OCI-LY7 (cell line): ENCODE measurements at regions not wholly inside any gene's neighbourhood (a gene's known extent, or its start where the extent isn't known, plus 50 kb on each side); places are given as distances from the start of the nearest gene placed in this dataset.

ENCODE experiments used
- BruUV-seq: library from RNA; stranded (reverse); fragments of 400-500 nt; replicated peaks from 2 replicates; lab custom pipeline; 2021; lab: Mats Ljungman, UMichigan
- CTCF ChIA-PET: fragments of 300-600 bp; sonication (Branson Sonifier 250); formaldehyde crosslinking; loops from one replicate; lab custom pipeline; 2022; ENCODE audit warnings: antibody characterized with exemption; ENCODE audit not compliant: unreplicated experiment; lab: Charles Lee
- POLR2A ChIA-PET: fragments of 300-600 bp; sonication (Branson Sonifier 250); formaldehyde crosslinking; loops from one replicate; lab custom pipeline; 2022; ENCODE audit warnings: antibody characterized with exemption; lab: Charles Lee
- DNase-seq: peaks from one replicate; pipeline ENCODE4 v3.0.0-alpha.2; 2015; ENCODE audit warnings: low spot score
- H2AFZ ChIP-seq: fragments of 200-600 bp; sonication (generic), shearing (Covaris generic); 2 replicates; pipeline ENCODE4 v1.6.1; 2014; ENCODE audit warnings: mild to moderate bottlenecking, antibody characterized with exemption, low read length, moderate library complexity
- H3K27ac ChIP-seq: fragments of 200-600 bp; sonication (generic); 2 replicates; pipeline ENCODE4 v1.5.1; 2014; ENCODE audit warnings: mixed run types, low read depth, mild to moderate bottlenecking, moderate library complexity, low read length, inconsistent platforms; ENCODE audit not compliant: poor library complexity, severe bottlenecking
- H3K36me3 ChIP-seq: fragments of 200-600 bp; sonication (generic); 2 replicates; pipeline ENCODE4 v1.6.1; 2014; ENCODE audit warnings: mild to moderate bottlenecking, antibody characterized with exemption, low read length, moderate library complexity, mixed read lengths; ENCODE audit not compliant: insufficient read depth
- H3K4me1 ChIP-seq: fragments of 200-600 bp; sonication (generic); 2 replicates; pipeline ENCODE4 v1.5.1; 2014; ENCODE audit warnings: mild to moderate bottlenecking, low read length; ENCODE audit not compliant: insufficient read depth, poor library complexity, severe bottlenecking
- H3K4me2 ChIP-seq: fragments of 200-600 bp; sonication (generic); 2 replicates; pipeline ENCODE4 v1.6.1; 2014; ENCODE audit warnings: mild to moderate bottlenecking, low read length
- H3K4me3 ChIP-seq: fragments of 200-600 bp; sonication (generic); 2 replicates; pipeline ENCODE4 v1.5.1; 2014; ENCODE audit warnings: mild to moderate bottlenecking, low read depth, low read length; ENCODE audit not compliant: poor library complexity, severe bottlenecking
- H3K79me2 ChIP-seq: fragments of 200-600 bp; sonication (generic); 2 replicates; pipeline ENCODE4 v1.6.1; 2016; ENCODE audit warnings: low read depth, mild to moderate bottlenecking, low read length, moderate library complexity, mixed read lengths; ENCODE audit not compliant: insufficient read depth
- H3K9me2 ChIP-seq: fragments of 200-600 bp; sonication (generic); 2 replicates; pipeline ENCODE4 v1.6.1; 2016; ENCODE audit warnings: mild to moderate bottlenecking, low read length, mixed read lengths; ENCODE audit not compliant: insufficient read depth
- H3K9me3 ChIP-seq: fragments of 200-600 bp; sonication (generic); 2 replicates; pipeline ENCODE4 v1.6.1; 2014; ENCODE audit warnings: mild to moderate bottlenecking, mixed run types, low read length, mixed read lengths
- H4K20me1 ChIP-seq: fragments of 200-600 bp; sonication (generic); 2 replicates; pipeline ENCODE4 v1.6.1; 2014; ENCODE audit warnings: mild to moderate bottlenecking, antibody characterized with exemption, low read length, moderate library complexity, mixed read lengths; ENCODE audit not compliant: insufficient read depth
- CTCF ChIP-seq: fragments of 200-600 bp; sonication (generic); conservative IDR thresholded peaks from 2 replicates; pipeline ENCODE4 v1.5.1; 2014; ENCODE audit warnings: mild to moderate bottlenecking, antibody characterized with exemption, low read length, moderate library complexity, mixed read lengths
- EZH2phosphoT487 ChIP-seq: fragments of 200-600 bp; sonication (generic); IDR thresholded peaks from 2 replicates; pipeline ENCODE4 v1.6.1; 2018; ENCODE audit warnings: low read depth, borderline replicate concordance, mild to moderate bottlenecking, mixed run types, antibody characterized with exemption, low read length, moderate library complexity, mixed read lengths
- intact Hi-C: fragments of 100-400 bp; cut with micrococcal nuclease; formaldehyde crosslinking; loops from one replicate; pipeline ENCODE4 v1.10.0; 2022; ENCODE audit not compliant: unreplicated experiment

DNA sequence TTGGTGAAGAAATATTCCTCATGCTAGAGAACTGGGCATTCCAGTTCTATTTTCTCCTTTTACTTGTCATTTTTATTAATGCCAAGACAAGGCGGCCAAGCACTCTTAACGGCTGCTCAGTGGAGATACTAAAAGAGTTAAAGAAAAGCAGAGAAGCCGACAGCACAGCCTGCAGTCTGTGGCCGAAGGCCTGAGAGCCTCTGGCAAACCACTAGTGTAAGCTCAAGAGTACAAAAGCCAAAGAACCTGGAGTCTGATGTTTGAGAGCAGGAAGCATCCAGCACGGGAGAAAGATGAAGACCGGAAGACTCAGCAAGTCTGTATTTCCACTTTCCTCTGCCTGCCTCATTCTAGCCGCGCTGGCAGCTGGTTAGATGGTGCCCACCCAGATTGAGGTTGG, 167.1 kb upstream of the FUT9 start:
- no TSS peak for BruUV-seq

GRCh38 chr6:95856876-95857364, 158.9 kb upstream of the FUT9 start:
- no peak for DNase-seq
- H3K36me3 ChIP-seq: no peaks in the 10 kb centered on the region
- TF ChIP-seq CTCF: no peak
- TF ChIP-seq EZH2phosphoT487: no peak
- no peak overlapping the region for H3K4me3 ChIP-seq
- H3K27ac ChIP-seq: no peak overlapping the region
- ChIA-PET CTCF (no interaction called here), POLR2A (interaction anchor here (0.8 kb wide), 1 partner anchor 9 kb away, joined by 3 read pairs; no protein-coding TSS in a partner anchor)
- H2AFZ ChIP-seq: no peak overlapping the region
- no peaks in the 10 kb centered on the region for H3K9me3 ChIP-seq
- no peaks in the 10 kb centered on the region for H3K79me2 ChIP-seq
- BruUV-seq: no TSS peak
- H4K20me1 ChIP-seq: no peaks in the 10 kb centered on the region
- no peaks in the 10 kb centered on the region for H3K9me2 ChIP-seq
- H3K4me2 ChIP-seq: no peak overlapping the region
- no peaks in the 10 kb centered on the region for H3K4me1 ChIP-seq
- intact Hi-C loops: no loop called here

More for the DNA sequence above, 167.1 kb upstream of the FUT9 start:
- no peaks in the 10 kb centered on the region for H4K20me1 ChIP-seq
- intact Hi-C loops: no loop called here
- TF ChIP-seq EZH2phosphoT487 (no peak), CTCF (no peak)
- no peaks in the 10 kb centered on the region for H3K9me3 ChIP-seq
- no peaks in the 10 kb centered on the region for H3K36me3 ChIP-seq
- no peaks in the 10 kb centered on the region for H3K9me2 ChIP-seq
- H3K4me2 ChIP-seq: no peak overlapping the region
- H3K4me3 ChIP-seq: no peak overlapping the region
- H3K79me2 ChIP-seq: no peaks in the 10 kb centered on the region
- no peak overlapping the region for H2AFZ ChIP-seq
- no peak overlapping the region for H3K27ac ChIP-seq
- ChIA-PET CTCF (no interaction called here), POLR2A (interaction anchor here (0.5 to 0.8 kb wide), 2 partner anchors 18 to 449 kb away, joined by 3 to 7 read pairs; no protein-coding TSS in a partner anchor)
- no peak for DNase-seq
- H3K4me1 ChIP-seq: no peaks in the 10 kb centered on the region

GRCh38 chr6:95865857-95866256, 149.9 kb upstream of the FUT9 start:
- Histone ChIP-seq H3K79me2 (no peaks in the 10 kb centered on the region), H4K20me1 (no peaks in the 10 kb centered on the region), H3K4me2 (no peak overlapping the region), H3K9me3 (no peaks in the 10 kb centered on the region), H2AFZ (no peak overlapping the region), H3K36me3 (no peaks in the 10 kb centered on the region), H3K4me3 (no peak overlapping the region), H3K27ac (no peak overlapping the region), H3K4me1 (no peaks in the 10 kb centered on the region), H3K9me2 (no peaks in the 10 kb centered on the region)
- POLR2A ChIA-PET: interaction anchor here (0.7 to 1.1 kb wide), 2 partner anchors 9 to 55 kb away, joined by 3 read pairs; no protein-coding TSS in a partner anchor
- CTCF ChIA-PET: no interaction called here
- intact Hi-C loops: loop anchor here (2.0 kb wide), 1 partner anchor 435 kb away; no protein-coding TSS in a partner anchor
- TF ChIP-seq EZH2phosphoT487: no peak
- no peak for TF ChIP-seq CTCF
- DNase-seq: no peak
- BruUV-seq: no TSS peak
